Mesenchymal stem cell (in vitro differentiated cells and primary cell): ENCODE measurements at regions not wholly inside any gene's neighbourhood (a gene's known extent, or its start where the extent isn't known, plus 50 kb on each side); places are given as distances from the start of the nearest gene placed in this dataset.

Experiments
- DNase-seq: peaks from one replicate; pipeline ENCODE4 v3.0.0-alpha.2; 2013
- H2AFZ ChIP-seq: one replicate; pipeline ENCODE4 v1.6.1; 2013; ENCODE audit warnings: low read depth, mild to moderate bottlenecking, control low read depth, inconsistent platforms, low read length, moderate library complexity
- H2AK5ac ChIP-seq: 2 replicates; pipeline ENCODE4 v1.6.1; 2013; ENCODE audit warnings: low read length, moderate library complexity, mild to moderate bottlenecking, inconsistent platforms; ENCODE audit not compliant: severe bottlenecking
- H2BK120ac ChIP-seq: one replicate; pipeline ENCODE4 v1.6.1; 2013; ENCODE audit warnings: low read depth, mild to moderate bottlenecking, inconsistent platforms, low read length, moderate library complexity
- H2BK12ac ChIP-seq, 2 experiments: one replicate each; pipeline ENCODE4 v1.6.1; 2013; ENCODE audit warnings: inconsistent platforms in 2 of 2, low read length in 2 of 2, mild to moderate bottlenecking in 2 of 2, moderate library complexity in 2 of 2, control low read depth in 1 of 2
- H2BK15ac ChIP-seq: one replicate; pipeline ENCODE4 v1.6.1; 2013; ENCODE audit warnings: mild to moderate bottlenecking, low read depth, inconsistent platforms; ENCODE audit not compliant: poor library complexity, severe bottlenecking
- H2BK5ac ChIP-seq: 2 replicates; pipeline ENCODE4 v1.6.1; 2013; ENCODE audit warnings: low read depth, mild to moderate bottlenecking, low read length, control low read depth, inconsistent platforms; ENCODE audit not compliant: poor library complexity, severe bottlenecking
- H3K14ac ChIP-seq, 2 experiments: one replicate each; pipeline ENCODE4 v1.6.1; 2013; ENCODE audit warnings: inconsistent platforms in 2 of 2, low read length in 2 of 2, control low read depth in 1 of 2, mild to moderate bottlenecking in 1 of 2, moderate library complexity in 1 of 2
- H3K18ac ChIP-seq, 2 experiments: one replicate each; pipeline ENCODE4 v1.6.1; 2013; ENCODE audit warnings: inconsistent platforms in 2 of 2, low read length in 2 of 2, control low read depth in 1 of 2, low read depth in 1 of 2, mild to moderate bottlenecking in 1 of 2
- H3K23ac ChIP-seq, 2 experiments: one replicate each; pipeline ENCODE4 v1.6.1; 2013; ENCODE audit warnings: inconsistent platforms in 2 of 2, low read length in 2 of 2, mild to moderate bottlenecking in 2 of 2, moderate library complexity in 2 of 2, control low read depth in 1 of 2
- H3K27ac ChIP-seq: 2 replicates; pipeline ENCODE4 v1.5.1; 2013; ENCODE audit warnings: mild to moderate bottlenecking, moderate library complexity, low read length, control low read depth, inconsistent platforms; ENCODE audit not compliant: poor library complexity, severe bottlenecking
- H3K27me3 ChIP-seq, 2 experiments: 2 replicates each; pipeline versions ENCODE4 v1.6.1 to v1.7.0; 2013; ENCODE audit warnings: low read length in 2 of 2, mild to moderate bottlenecking in 2 of 2, moderate library complexity in 2 of 2, control low read depth in 1 of 2, inconsistent platforms in 1 of 2; ENCODE audit not compliant: control insufficient read depth in 1 of 2, insufficient read depth in 1 of 2
- H3K36me3 ChIP-seq, 2 experiments: 2 replicates each; pipeline versions ENCODE4 v1.6.1 to v1.7.0; 2013; ENCODE audit warnings: low read length in 2 of 2, control low read depth in 1 of 2, inconsistent platforms in 1 of 2, low read depth in 1 of 2, mild to moderate bottlenecking in 1 of 2; ENCODE audit not compliant: insufficient read depth in 2 of 2, control insufficient read depth in 1 of 2
- H3K4ac ChIP-seq, 2 experiments: one replicate each; pipeline ENCODE4 v1.6.1; 2013; ENCODE audit warnings: inconsistent platforms in 2 of 2, low read length in 2 of 2, mild to moderate bottlenecking in 2 of 2, moderate library complexity in 2 of 2, control low read depth in 1 of 2, low read depth in 1 of 2
- H3K4me1 ChIP-seq: 2 replicates; pipeline ENCODE4 v1.6.1; 2013; ENCODE audit warnings: low read depth, low read length, control low read depth; ENCODE audit not compliant: control insufficient read depth, insufficient read depth
- H3K4me2 ChIP-seq: 2 replicates; pipeline ENCODE4 v1.6.1; 2013; ENCODE audit warnings: low read length, mild to moderate bottlenecking, inconsistent platforms; ENCODE audit not compliant: poor library complexity, severe bottlenecking
- H3K4me3 ChIP-seq, 2 experiments: 2 replicates each; pipeline versions ENCODE4 v1.5.1 to v1.7.0; 2013; ENCODE audit warnings: low read length in 2 of 2, mild to moderate bottlenecking in 2 of 2, control low read depth in 1 of 2, low read depth in 1 of 2; ENCODE audit not compliant: insufficient read depth in 1 of 2
- H3K79me1 ChIP-seq: replicated peaks from 2 replicates; pipeline ENCODE4 v1.6.1; 2013; ENCODE audit warnings: mild to moderate bottlenecking, control low read depth, low read length, inconsistent platforms; ENCODE audit not compliant: poor library complexity, severe bottlenecking
- H3K9ac ChIP-seq: 2 replicates; pipeline ENCODE4 v1.7.0; 2013; ENCODE audit warnings: mild to moderate bottlenecking, low read length, moderate library complexity
- H3K9me3 ChIP-seq: 2 replicates; pipeline ENCODE4 v1.7.0; 2013; ENCODE audit warnings: mild to moderate bottlenecking, low read length; ENCODE audit not compliant: control insufficient read depth
- H4K8ac ChIP-seq: one replicate; pipeline ENCODE4 v1.6.1; 2013; ENCODE audit warnings: inconsistent platforms, mild to moderate bottlenecking, low read length, moderate library complexity
- H4K91ac ChIP-seq: one replicate; pipeline ENCODE4 v1.6.1; 2013; ENCODE audit warnings: mild to moderate bottlenecking, low read length, inconsistent platforms
- WGBS: methylation state at CpG from one replicate; pipeline ENCODE4 v1.1.7; 2013; ENCODE audit warnings: mixed read lengths; 5-methylcytosine and 5-hydroxymethylcytosine counted together

DNA sequence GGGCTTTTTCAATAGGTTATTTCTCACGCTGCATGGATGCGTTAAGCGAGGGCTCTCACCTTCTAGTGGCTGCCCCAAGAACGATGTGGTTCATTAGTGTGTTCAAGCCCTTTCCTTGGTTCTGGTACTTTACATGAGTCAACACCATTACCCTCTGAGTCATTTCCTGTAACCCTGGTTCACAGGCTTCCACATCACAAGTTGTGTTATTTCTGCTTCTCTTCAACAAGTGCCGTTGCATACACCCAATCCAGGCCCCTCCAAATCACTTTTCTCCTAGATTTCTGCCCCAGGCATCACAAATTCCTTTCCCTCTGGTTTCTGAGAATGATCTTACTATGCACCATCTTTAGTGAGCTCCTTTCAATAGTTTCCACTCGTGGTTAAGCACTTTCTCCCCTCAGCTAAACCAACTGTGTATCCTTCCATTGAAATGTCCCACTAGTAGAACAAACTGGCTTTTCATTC is 69.5 kb upstream of the RAD23B start:
- WGBS = 3% methylated on average over 6 of the region's 6 CpGs
- H3K9ac ChIP-seq = no peak overlapping the region
- H2AK5ac ChIP-seq = peak overlapping the region; percentile 3
- H3K9me3 ChIP-seq = no peaks in the 10 kb centered on the region
- peak; percentile 98 for DNase-seq
- H3K27me3 ChIP-seq = no peaks in the 10 kb centered on the region
- no peak overlapping the region for H3K14ac ChIP-seq
- H2BK5ac ChIP-seq = no peak overlapping the region
- H3K18ac ChIP-seq = no peak overlapping the region
- H3K79me1 ChIP-seq = no peaks in the 10 kb centered on the region
- no peak overlapping the region for H4K8ac ChIP-seq
- H3K23ac ChIP-seq = no peak overlapping the region
- H2AFZ ChIP-seq = no peak overlapping the region
- H3K4ac ChIP-seq = peak overlapping the region in 1 of 2 experiments; percentile 44
- H3K4me2 ChIP-seq = no peak overlapping the region
- H2BK12ac ChIP-seq = no peak overlapping the region
- H4K91ac ChIP-seq = no peak overlapping the region
- no peaks in the 10 kb centered on the region for H3K36me3 ChIP-seq
- H3K4me3 ChIP-seq = peak overlapping the region in 1 of 2 experiments; percentile 11
- peaks cover 7% of the 10 kb centered on the region for H3K4me1 ChIP-seq
- H2BK120ac ChIP-seq = peak overlapping the region; percentile 27
- H2BK15ac ChIP-seq = no peak overlapping the region
- peak overlapping the region; percentile 83 for H3K27ac ChIP-seq

DNA sequence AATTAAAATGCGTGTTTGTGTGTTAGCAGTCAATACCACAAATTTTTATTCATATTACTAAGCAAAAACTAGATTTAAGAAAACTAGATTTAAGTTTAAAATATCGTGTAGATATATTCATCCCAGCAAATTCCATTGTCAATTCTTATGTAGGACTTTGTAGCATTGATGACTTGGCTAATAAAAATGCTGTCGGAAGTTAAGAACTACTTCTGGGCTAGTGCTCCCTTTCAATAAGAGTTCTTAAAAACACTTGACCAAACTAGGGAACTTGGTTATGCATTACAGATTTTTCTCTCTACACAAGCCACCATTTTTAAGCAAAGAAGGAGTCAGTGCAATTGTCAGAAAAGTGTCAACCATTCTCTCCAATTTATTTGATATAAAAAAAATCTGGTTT is 68.7 kb upstream of the RAD23B start:
- no peak overlapping the region for H4K91ac ChIP-seq
- H3K36me3 ChIP-seq = no peaks in the 10 kb centered on the region
- no peak overlapping the region for H3K27ac ChIP-seq
- no peak overlapping the region for H2AK5ac ChIP-seq
- H3K79me1 ChIP-seq = no peaks in the 10 kb centered on the region
- peaks cover 7% of the 10 kb centered on the region for H3K4me1 ChIP-seq
- no peak overlapping the region for H2BK12ac ChIP-seq
- H2AFZ ChIP-seq = no peak overlapping the region
- no peak overlapping the region for H3K18ac ChIP-seq
- no peak for DNase-seq
- no peak overlapping the region for H2BK15ac ChIP-seq
- no peak overlapping the region for H2BK5ac ChIP-seq
- H3K27me3 ChIP-seq = no peaks in the 10 kb centered on the region
- no peak overlapping the region for H2BK120ac ChIP-seq
- no peak overlapping the region for H3K14ac ChIP-seq
- no peak overlapping the region for H3K4me2 ChIP-seq
- H4K8ac ChIP-seq = no peak overlapping the region
- WGBS = no CpG with 5 or more reads among the region's 3 CpGs
- H3K9ac ChIP-seq = no peak overlapping the region
- H3K9me3 ChIP-seq = no peaks in the 10 kb centered on the region
- no peak overlapping the region for H3K4ac ChIP-seq
- no peak overlapping the region for H3K23ac ChIP-seq
- H3K4me3 ChIP-seq = no peak overlapping the region

- Histone ChIP-seq H3K36me3 (no peaks in the 10 kb centered on the region), H4K8ac (no peak overlapping the region), H3K23ac (no peak overlapping the region), H3K9me3 (no peaks in the 10 kb centered on the region), H3K4ac (no peak overlapping the region), H2AK5ac (no peak overlapping the region), H3K79me1 (no peaks in the 10 kb centered on the region), H2BK15ac (no peak overlapping the region), H3K4me2 (no peak overlapping the region), H4K91ac (no peak overlapping the region), H2AFZ (no peak overlapping the region), H3K18ac (peak overlapping the region in 1 of 2 experiments; percentile 52), H3K27ac (peak overlapping the region; percentile 30), H3K4me1 (peaks cover 7% of the 10 kb centered on the region), H2BK120ac (no peak overlapping the region), H2BK12ac (peak overlapping the region in 1 of 2 experiments; percentile 84), H3K9ac (no peak overlapping the region), H3K27me3 (no peaks in the 10 kb centered on the region), H3K4me3 (no peak overlapping the region), H2BK5ac (no peak overlapping the region), H3K14ac (no peak overlapping the region)
- DNase-seq = no peak
- WGBS = 49% methylated on average over 2 of the region's 2 CpGs
Measured at GRCh38 chr9:107214915-107215314, 68.2 kb upstream of the RAD23B start.

DNA sequence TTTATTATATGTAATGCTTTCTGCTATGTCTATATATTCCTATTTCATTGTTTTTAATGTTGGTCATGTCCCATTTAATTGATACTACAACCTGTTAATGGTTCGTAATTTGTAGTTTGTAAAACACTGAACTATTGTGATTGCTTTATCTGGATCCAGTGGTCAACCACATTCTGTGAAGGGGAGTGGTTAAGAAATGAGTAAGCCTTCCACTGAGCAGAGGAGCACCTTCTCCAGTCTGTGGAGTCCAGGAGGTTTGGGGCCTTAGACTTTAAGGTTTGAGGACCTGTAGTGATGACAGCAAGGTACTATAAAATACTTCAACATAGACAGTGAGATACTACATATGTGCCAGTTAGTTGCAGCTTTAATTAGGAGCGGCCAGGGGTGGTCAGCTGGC is 67.7 kb upstream of the RAD23B start:
- H2AFZ ChIP-seq = no peak overlapping the region
- peak; percentile 50 for DNase-seq
- 59% methylated on average over 2 of the region's 2 CpGs for WGBS

More for the DNA sequence above, 67.7 kb upstream of the RAD23B start:
- no peak overlapping the region for H4K8ac ChIP-seq
- no peaks in the 10 kb centered on the region for H3K79me1 ChIP-seq
- H3K4ac ChIP-seq = no peak overlapping the region
- H3K23ac ChIP-seq = no peak overlapping the region
- no peak overlapping the region for H2BK12ac ChIP-seq
- no peak overlapping the region for H2BK5ac ChIP-seq
- no peak overlapping the region for H3K9ac ChIP-seq
- H3K4me2 ChIP-seq = no peak overlapping the region
- no peak overlapping the region for H4K91ac ChIP-seq
- no peaks in the 10 kb centered on the region for H3K36me3 ChIP-seq
- no peak overlapping the region for H2BK120ac ChIP-seq
- no peaks in the 10 kb centered on the region for H3K9me3 ChIP-seq
- H3K4me3 ChIP-seq = no peak overlapping the region
- peak overlapping the region; percentile 73 for H2AK5ac ChIP-seq
- peak overlapping the region in 1 of 2 experiments; percentile 3 for H3K18ac ChIP-seq
- H2BK15ac ChIP-seq = no peak overlapping the region
- peak overlapping the region; percentile 21 for H3K27ac ChIP-seq
- peaks cover 7% of the 10 kb centered on the region for H3K4me1 ChIP-seq
- H3K14ac ChIP-seq = no peak overlapping the region
- H3K27me3 ChIP-seq = no peaks in the 10 kb centered on the region
